ENCODE measurements at regions not wholly inside any gene's neighbourhood (a gene's known extent, or its start where the extent isn't known, plus 50 kb on each side); places are given as distances from the start of the nearest gene placed in this dataset.
"Not testable (repeated sequence)": the region's sequence is repeated elsewhere in the genome, so short reads cannot be mapped to it uniquely, and the experiment has no call there.

DNA sequence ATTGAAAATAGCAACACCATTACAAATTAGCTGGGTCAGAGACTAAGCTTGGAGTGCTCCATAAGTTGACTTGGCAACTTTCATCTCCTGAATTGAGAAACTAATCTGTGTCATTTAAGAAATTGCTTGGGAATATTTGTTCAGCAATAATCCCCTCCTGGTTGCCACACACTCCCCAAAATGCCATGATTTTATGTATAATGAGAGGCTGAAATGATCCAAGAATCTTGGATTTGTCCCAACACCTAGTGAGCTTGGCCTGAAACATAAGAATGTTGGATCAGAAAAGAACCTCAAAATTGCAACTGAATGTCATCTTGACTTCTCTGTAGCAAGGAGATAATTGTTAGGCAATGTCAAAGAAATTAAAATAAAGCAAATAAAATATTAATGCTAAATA, 805.9 kb upstream of the ADAMTS5 start:
- peak; percentile 26 for DNase-seq (ENCODE audit: low read depth)
- TF ChIP-seq, protein P1, sequence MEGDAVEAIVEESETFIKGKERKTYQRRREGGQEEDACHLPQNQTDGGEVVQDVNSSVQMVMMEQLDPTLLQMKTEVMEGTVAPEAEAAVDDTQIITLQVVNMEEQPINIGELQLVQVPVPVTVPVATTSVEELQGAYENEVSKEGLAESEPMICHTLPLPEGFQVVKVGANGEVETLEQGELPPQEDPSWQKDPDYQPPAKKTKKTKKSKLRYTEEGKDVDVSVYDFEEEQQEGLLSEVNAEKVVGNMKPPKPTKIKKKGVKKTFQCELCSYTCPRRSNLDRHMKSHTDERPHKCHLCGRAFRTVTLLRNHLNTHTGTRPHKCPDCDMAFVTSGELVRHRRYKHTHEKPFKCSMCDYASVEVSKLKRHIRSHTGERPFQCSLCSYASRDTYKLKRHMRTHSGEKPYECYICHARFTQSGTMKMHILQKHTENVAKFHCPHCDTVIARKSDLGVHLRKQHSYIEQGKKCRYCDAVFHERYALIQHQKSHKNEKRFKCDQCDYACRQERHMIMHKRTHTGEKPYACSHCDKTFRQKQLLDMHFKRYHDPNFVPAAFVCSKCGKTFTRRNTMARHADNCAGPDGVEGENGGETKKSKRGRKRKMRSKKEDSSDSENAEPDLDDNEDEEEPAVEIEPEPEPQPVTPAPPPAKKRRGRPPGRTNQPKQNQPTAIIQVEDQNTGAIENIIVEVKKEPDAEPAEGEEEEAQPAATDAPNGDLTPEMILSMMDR (IDR thresholded peaks at IDR 0.05; ENCODE audit: low read length, missing control alignments): no peak

DNA sequence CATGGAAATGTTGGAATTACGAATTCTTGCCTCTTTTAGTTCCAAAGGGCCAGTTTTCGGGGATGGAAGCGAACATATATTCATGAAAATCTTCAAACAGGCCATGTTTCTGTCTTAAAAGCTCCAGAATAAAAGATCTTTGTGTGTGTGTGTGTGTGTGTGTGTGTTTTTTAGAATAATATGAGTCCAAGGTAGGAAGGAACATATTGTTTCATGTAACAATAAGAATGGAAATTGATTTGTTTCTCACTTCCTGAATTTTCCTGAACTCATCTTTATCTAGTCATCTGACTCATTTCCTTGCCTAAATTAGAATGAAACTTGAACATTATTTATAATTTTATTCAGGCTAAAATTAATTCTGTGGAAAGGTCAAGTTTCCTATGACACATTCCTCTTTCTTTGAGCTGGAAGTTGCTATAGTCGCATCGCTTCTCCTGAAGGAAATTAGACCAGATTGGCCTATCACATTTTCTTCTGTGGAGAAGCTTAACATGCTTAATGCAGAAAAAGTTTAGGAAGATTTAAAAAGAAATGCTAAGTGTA, 805.1 kb upstream of the ADAMTS5 start:
- no peak for DNase-seq (ENCODE audit: low read depth)
- no peak overlapping the region for H3K4me3 ChIP-seq (replicated peaks; ENCODE audit: low read depth, low read length)
- TF ChIP-seq, protein P1 (IDR thresholded peaks at IDR 0.05; ENCODE audit: low read length, missing control alignments): no peak

More for the DNA sequence above, 805.9 kb upstream of the ADAMTS5 start:
- no peak overlapping the region for H3K4me3 ChIP-seq (replicated peaks; ENCODE audit: low read depth, low read length)

DNA sequence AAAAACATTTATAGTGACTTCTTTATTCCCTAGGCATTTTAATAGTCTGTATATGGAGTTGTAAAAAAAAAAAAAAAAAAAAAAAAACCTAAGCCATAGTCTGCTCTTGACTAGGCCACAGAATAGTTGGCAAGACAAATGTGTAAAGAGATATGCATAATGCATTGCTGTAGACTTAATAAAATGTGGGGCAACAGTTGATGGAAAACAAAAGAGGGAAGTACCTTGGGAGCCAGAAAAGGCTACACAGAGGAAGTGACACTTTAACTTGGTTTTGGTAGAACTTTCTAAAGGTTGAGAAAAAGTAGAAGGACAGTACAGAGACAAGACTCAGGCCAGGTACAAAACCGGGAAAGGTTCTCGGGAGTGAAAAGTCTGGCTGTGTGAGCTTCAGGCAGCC, 802.9 kb upstream of the ADAMTS5 start:
- TF ChIP-seq, protein P1 (IDR thresholded peaks at IDR 0.05; ENCODE audit: low read length, missing control alignments): no peak
- peak; percentile 41 for DNase-seq (ENCODE audit: low read depth)
- no peak overlapping the region for H3K4me3 ChIP-seq (replicated peaks; ENCODE audit: low read depth, low read length)

DNA sequence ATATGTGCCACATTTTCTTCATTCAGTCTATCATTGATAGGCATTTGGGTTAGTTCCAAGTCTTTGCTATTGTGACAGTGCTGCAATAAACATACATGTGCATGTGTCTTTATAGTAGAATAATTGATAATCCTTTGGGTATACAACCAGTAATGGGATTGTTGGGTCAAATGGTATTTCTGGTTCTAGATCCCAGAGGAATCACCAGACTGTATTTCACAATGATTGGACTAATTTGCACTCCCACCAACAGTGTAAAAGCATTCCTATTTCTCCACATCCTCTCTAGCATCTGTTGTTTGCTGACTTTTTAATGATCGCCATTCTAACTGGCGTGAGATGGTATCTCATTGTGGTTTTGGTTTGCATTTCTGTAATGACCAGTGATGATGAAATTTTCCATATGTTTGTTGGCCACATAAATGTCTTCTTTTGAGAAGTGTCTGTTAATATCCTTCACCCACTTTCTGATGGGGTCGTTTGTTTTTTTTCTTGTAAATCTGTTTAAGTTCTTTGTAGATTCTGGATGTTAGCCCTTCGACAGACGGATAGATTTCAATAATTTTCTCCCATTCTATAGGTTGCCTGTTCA, 801.3 kb upstream of the ADAMTS5 start:
- DNase-seq (ENCODE audit: low read depth); H3K4me3 ChIP-seq (replicated peaks; ENCODE audit: low read depth, low read length): not testable (repeated sequence)

DNA sequence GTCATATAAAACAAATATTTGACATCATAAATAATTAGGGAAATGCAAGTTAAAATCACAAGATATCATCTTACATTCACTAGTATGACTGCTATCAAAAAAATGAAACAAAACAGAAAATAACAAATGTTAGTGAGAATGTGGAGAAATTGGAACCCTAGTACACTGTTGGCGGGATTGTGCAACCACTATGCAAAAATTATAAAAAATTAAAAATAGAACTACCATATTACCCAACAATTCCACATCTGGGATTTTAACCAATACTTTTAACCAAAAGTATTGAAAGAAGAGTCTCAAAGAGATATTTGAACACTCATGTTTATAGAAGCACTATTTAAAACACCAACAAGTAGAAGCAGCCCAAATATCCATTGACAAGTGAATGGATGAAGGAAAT, 797.2 kb upstream of the ADAMTS5 start:
- H3K4me3 ChIP-seq (replicated peaks; ENCODE audit: low read depth, low read length): no peak overlapping the region
- TF ChIP-seq, protein P1 (IDR thresholded peaks at IDR 0.05; ENCODE audit: low read length, missing control alignments): no peak
- DNase-seq (ENCODE audit: low read depth): no peak

DNA sequence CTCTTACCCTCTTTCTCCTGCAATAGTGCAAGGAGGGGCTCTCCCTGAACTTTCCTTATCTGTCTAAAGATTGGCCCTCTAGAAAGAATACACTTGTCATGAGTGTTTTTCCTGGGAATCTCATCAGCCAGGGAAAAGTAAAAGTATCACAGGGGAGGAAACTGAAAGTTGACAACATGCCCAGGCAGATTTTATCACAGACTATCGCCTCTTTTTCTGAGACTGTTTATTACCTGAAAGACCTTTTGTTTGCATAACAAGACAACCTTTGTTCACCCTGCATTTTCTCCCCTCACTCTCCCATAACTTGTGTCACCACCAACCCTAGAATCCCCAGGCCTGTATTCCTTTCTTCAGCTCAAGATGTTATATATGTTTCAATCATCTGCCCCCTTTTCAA, 794.7 kb upstream of the ADAMTS5 start:
- TF ChIP-seq, protein P1 (IDR thresholded peaks at IDR 0.05; ENCODE audit: low read length, missing control alignments): no peak
- no peak overlapping the region for H3K4me3 ChIP-seq (replicated peaks; ENCODE audit: low read depth, low read length)
- DNase-seq (ENCODE audit: low read depth): no peak

DNA sequence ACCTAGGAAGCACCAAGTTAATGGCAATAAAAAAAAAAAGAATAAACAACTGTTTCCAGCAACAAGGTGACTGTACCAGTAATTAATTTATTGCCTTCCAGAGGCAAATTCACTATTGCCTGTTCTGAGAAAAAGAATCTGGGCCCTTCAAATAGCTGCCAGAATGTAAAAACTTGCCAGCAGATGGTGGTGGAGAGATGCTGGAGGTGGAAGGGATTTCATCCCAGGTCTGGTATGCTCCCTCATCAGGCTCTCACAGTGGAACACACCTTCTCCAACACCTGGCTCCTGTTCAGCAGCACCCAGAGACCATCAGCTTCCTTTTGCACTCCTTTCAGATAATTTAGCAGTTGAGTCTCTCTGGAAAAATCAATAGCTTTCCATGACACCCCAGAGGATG, 792.9 kb upstream of the ADAMTS5 start:
- TF ChIP-seq, protein P1 (IDR thresholded peaks at IDR 0.05; ENCODE audit: low read length, missing control alignments): peak; percentile 25
- DNase-seq (ENCODE audit: low read depth): peak; percentile 28
- H3K4me3 ChIP-seq (replicated peaks; ENCODE audit: low read depth, low read length): no peak overlapping the region
